GM10266 (cell line): ENCODE measurements at regions not wholly inside any gene's neighbourhood (a gene's known extent, or its start where the extent isn't known, plus 50 kb on each side); places are given as distances from the start of the nearest gene placed in this dataset.

Source experiments
- DNase-seq: peaks from one replicate; pipeline ENCODE4 v3.0.0; 2012; ENCODE audit errors: extremely low spot score
- CTCF ChIP-seq: IDR thresholded peaks from 2 replicates; pipeline ENCODE4 v1.5.1; 2012; ENCODE audit warnings: mild to moderate bottlenecking, low read depth; ENCODE audit not compliant: control insufficient read depth, insufficient read depth; ENCODE audit errors: missing control alignments

GRCh38 chr2:217116610-217117009 is 256.7 kb upstream of the TNP1 start:
- no peak for DNase-seq
- no peak for TF ChIP-seq CTCF

DNA sequence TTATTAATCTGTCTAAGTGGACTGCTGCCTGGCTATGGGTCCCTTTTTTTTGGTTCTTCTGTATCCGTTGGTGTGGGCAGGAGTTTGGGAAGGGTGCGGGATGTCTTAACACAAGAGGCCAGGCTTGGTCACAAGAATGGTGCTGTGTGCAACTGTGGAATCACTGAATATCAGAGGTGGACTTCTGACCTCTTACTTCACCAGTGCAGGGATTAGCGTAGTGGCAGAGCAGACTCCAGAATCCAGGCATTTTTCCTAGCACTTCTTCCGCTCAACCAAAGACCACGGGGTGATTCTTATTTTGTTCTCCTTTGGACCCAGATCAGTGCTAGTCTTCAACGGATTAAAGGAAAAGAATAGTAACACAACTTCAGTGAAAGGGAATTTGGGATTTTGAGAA is 254.3 kb upstream of the TNP1 start:
- TF ChIP-seq CTCF: no peak
- DNase-seq: no peak

- TF ChIP-seq CTCF: no peak
These were observed 253.6 kb upstream of the TNP1 start for GRCh38 chr2:217113491-217113890.

GRCh38 chr2:217110550-217110949 is 250.7 kb upstream of the TNP1 start:
- no peak for DNase-seq
- TF ChIP-seq CTCF: no peak

More at GRCh38 chr2:217113491-217113890, 253.6 kb upstream of the TNP1 start:
- DNase-seq: no peak

GRCh38 chr2:217108575-217109027 is 248.7 kb upstream of the TNP1 start:
- TF ChIP-seq CTCF: no peak
- no peak for DNase-seq

DNA sequence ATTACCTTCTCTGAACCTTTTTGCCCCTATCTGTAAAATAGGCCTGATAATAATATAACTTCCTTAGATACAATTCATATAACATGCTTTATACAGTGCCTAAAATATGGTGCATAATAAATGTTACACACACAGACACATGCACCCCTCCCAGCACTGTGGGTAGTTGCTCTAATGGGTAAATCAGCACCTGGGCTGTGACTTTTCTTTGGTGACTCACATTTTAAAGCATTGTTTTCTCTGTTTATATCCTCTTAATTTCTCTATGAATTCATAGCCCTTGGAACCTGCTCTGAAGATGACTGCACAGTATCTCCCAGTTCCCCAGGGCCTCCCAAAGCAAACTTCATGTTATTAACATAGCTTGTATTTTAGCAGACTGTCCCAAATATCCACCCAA is 248.2 kb upstream of the TNP1 start:
- no peak for TF ChIP-seq CTCF
- DNase-seq: no peak

- TF ChIP-seq CTCF: no peak
- DNase-seq: no peak
These were observed 247.6 kb upstream of the TNP1 start for GRCh38 chr2:217107480-217107879.
